DMS 273 (cell line): ENCODE measurements at regions not wholly inside any gene's neighbourhood (a gene's known extent, or its start where the extent isn't known, plus 50 kb on each side); places are given as distances from the start of the nearest gene placed in this dataset.

Source experiments
- DNase-seq: peaks from one replicate; lab custom pipeline; 2025; ENCODE audit not compliant: unreplicated experiment; lab: John Stamatoyannopoulos, UW

DNA sequence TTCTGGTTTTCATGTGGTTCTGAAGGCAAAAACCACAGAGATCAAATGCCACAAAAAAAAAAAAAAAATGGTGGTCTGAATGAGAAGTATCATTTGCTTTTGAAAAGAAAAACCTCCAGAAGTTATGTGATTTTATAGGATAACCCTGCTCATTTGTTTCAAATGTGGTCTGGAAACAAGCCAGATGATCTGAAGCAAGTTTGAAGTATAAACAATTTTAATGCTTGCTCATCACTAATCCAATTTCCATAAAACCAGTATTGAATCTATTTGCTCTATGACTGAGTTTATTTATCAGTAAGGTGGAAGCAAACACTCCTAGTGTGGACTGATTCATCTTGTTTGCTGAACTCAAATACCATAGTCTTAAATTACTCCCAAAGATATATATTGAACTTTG lies 407.3 kb upstream of the FLRT2 start:
- DNase-seq: no peak

DNA sequence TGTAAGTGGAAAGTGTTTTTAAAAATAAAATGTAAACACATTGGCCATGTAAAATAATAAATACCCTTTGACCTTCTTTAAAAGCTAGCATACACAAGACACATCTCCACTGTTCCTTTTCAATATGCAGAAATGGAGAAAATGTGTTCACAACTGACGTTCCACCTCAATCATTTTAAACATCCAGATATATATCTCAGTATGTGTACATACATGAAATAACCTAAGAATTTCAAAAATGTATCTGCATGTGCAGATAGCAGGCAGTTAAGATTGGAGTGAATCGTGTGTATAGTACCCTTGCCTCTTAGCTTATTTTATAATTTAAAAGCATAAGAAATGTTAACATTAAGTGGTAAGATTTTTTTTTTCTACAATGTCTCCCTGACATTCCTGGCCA lies 406.2 kb upstream of the FLRT2 start:
- no peak for DNase-seq

DNA sequence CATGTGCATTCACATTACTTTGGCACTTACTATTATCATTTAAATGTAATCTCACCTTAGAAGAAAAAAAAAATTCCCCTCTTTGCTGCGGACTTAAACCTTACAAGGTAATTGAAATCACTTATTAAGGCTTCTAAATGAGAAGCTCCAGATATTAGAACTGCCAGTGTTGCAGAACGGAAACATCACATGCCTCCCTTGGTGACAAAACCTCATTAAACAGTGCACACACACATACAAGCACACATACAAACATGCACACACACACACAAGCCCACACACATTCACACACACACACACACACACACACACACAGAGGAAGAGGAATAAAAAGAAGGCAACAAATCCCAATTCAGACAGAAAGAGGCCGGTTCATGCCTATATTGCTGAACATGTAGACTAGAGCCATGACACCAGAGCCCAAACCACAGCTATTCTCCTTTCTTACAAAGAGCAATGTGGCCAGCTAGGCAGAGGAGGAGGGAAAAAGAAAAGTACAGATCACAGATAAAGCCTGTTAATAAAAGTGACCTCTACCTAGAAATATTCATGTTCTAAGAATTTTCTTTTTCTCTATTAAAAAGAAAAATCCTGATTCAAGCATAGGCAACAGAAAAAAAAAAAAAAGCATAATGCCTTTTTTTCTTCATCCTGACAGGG lies 405.2 kb upstream of the FLRT2 start:
- no peak for DNase-seq

DNA sequence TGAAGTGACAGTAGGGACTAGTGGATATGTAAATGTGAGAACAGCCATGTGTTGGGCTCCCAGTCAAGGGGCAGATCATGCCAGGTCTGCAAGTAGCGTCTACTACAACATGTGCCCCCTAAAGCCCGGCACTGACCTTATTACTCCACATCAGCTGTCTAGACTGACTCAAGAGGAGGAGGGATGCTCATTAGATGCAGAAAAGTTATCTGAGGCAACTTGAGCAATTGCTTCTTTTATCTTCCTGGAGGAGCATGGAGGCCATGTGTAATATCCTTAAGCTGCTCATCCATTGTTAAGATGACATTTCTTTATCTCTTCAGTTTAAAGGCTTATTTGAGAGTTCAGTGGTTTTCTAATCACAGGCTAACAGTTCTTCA lies 404.7 kb upstream of the FLRT2 start:
- DNase-seq: no peak

DNA sequence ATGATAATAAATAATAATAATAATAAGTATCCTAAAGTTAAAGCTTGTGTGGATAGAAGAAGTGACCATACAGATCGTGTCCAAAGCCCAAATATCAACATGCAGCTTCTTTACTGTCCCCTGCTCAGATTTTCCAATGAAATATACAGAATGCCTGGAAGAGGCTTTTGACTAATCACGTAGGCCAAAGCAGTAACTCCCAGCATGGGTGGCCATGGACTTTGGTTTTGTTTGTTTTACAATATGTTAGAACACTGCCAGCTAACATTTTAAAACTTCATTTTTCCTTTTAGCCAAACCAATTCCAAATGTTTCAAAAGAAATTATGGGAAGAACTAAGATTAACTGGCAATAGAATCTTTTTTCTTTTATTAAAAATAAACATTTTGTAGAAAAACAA lies 400.0 kb upstream of the FLRT2 start:
- no peak for DNase-seq

DNA sequence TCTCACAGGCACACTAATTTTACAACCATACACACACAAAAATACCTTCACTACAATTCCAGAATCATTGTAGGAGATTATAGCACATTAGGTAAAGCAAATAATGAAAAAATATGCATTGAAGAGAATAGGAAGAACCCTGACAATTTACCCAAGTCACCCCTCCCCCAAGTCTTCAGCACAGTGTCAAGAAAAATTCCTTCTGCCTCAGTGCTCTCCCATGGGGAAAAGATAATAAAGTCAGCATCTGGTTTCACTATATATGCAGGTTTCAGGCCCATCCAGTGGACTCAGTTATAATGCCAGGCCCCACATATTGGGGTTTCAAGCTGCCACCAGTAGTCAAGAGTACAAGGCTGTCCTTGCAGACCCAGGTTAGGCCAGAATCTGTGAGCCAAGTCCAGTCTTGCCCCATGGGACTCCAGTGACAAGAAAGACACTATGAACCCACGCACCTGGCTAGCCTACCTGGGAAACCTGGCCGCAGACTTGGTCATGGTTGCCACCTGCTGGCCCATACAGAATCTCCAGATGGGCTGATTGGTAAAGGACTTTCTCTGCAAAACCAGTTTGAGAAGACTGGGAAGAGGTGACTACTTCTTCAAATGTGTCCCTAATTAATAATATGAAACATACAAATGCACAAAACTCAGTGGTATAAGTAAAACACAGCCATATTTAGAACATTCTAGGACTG lies 398.6 kb upstream of the FLRT2 start:
- DNase-seq: peak; percentile 6

DNA sequence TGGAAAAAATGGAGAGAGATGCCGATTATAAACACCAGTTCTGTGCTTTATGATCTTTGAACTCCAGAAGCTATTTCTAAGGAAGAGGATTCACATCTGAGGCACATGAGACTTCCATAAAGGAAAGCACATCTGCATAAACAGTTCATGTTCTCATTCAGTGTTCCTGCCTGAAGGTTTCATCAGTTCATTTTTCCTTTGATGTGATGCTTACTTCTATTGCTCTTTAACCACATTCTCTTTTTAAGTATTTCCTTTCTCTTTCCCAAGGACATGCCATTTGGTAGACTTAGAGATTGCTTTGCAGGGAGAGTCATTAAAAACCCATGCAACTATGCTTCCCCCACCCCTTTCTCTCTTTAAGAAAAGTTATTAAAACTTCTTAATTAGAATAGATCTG lies 387.0 kb upstream of the FLRT2 start:
- no peak for DNase-seq

DNA sequence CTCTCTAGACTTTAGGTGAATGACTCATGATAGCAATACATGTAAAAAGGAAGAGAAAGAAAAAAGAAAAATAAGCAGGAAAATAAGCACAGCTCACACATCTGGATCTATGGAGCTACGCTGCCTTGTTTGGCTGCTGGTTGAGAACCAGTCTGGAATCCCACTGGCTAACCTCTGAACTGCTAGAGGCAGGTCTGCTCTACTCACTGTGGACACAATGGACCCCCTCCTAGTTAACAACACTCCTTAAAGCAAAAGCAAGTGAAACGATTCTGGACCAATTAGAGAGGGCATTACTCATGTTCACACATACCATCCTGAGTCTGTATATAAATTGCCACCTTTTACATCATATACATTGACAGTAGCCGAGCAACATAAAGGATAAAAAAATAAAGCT lies 383.2 kb upstream of the FLRT2 start:
- DNase-seq: no peak

DNA sequence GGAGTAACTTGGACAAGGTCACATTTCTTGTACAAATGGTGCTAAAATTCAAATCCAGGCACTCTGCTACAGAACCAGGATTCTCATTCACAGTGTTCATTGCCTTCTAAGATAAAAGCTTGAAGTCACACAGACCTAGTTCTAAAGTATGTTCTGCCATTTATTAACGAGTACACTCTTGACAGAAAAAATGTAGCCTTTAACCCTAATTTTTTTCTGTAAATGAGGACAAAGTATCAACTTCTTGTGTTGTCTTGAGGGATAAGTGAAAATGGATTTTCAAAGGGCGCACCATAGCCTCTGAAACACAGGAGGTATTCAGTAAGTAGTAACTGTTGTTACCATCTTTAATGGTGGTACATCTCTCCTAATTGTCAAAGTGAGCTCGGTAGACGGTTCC lies 379.8 kb upstream of the FLRT2 start:
- DNase-seq: no peak

DNA sequence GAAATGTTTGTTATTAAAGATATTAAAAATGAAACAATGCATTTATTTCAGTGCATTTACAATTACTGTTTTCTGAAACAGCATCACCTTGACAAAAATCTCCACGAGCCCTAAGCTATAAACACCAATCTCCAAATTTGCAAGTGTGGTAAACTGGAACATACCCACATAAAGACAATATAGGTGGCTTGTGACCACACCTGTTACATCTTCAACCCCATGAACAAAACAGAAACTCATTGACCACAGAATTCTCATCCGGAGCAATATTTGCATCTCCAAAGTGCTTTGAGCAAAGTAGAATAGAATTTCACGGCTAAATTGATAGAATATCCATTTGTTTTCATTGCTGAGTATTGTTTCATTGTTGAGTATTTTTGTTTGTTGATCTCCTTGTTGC lies 375.2 kb upstream of the FLRT2 start:
- DNase-seq: no peak

DNA sequence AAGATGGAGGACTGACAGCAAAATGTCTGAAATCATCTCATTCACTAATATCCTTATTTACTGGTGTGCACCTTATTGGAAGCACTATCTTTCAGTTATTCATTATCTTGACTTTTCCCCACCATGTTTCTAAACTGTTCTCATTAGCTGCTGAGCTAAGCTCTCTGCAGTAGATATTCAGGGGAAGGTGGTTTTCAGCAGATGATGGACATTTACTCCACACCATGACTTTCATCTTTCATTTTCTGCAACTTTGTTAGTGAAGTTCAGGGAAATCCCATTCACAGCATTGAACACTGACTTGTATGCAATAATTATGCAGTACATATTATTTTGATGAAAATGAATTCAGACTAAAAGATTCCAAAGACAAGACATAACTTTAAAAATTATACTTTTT lies 373.6 kb upstream of the FLRT2 start:
- DNase-seq: no peak

DNA sequence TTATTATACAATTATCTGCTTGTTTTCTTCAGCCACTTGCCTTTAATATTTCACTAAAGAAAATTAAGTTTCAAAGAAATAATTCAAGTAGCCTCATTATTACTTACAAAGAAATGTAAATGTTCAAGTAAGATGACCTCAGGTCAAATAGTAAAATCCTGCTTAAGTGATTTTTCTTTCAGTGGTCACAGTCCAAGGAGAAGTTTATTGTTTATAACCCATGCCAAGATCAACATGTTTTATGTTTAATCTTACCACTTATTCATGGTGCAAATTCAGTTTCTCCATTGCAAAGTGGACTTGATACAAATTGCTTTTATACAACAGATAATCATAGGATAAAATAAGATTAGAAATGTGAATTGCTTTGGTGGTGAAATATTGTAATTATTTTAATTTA lies 370.2 kb upstream of the FLRT2 start:
- DNase-seq: no peak

DNA sequence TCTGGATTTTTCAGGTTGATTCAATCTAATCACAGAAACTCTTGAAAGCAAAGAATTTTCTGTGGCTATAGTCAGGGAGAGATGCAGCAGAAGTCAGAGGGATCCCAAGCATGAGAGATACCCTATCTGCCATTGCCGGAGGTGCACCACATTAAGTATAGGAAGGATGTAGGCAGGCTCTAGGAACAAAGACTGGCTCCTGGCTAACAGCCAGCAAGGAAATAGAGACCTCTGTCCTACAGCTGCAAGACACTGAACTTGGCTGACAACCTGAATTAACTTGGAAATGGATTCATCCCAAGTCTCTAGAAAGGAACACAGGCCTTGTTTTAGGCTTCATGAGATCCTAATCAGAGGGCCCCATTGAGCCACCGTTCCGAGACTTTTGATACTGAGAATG lies 364.9 kb upstream of the FLRT2 start:
- peak; percentile 1 for DNase-seq

DNA sequence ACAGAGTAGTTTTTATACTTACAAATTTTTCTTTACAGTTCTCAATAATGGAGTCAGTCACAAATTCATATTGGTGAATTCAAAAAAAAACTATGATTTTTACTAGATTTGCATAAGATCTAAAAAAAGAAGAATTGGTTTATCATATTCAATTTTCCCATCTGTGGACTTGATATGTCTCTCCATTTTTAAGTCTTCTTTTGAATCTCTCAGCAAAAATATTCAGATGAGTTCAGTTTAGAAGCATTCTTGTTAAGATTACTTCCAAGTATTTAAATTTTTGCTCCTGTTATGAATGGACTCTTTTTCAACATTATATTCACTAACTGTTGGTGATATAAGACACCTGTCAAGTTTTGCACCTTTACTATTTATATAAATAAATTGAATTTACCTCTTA lies 360.6 kb upstream of the FLRT2 start:
- no peak for DNase-seq

DNA sequence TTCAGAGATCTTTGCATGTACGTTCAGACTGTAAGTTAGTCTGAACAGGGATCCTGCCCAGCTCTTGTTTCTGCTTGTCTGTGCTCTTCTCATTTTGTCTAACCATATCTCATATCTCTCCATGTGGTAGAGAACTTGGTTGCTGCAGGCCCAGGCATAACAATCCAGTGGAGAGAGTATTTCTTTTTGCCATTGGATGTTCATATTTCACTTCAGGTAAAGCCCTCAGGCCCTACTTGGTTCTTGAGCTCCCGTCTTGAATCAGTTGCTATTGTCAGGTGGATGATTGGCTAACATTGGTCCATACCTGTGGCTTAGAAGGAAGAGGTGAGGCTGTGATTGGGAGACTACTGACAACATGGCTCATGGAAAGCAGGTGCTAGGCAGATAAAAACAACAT lies 357.7 kb upstream of the FLRT2 start:
- no peak for DNase-seq

DNA sequence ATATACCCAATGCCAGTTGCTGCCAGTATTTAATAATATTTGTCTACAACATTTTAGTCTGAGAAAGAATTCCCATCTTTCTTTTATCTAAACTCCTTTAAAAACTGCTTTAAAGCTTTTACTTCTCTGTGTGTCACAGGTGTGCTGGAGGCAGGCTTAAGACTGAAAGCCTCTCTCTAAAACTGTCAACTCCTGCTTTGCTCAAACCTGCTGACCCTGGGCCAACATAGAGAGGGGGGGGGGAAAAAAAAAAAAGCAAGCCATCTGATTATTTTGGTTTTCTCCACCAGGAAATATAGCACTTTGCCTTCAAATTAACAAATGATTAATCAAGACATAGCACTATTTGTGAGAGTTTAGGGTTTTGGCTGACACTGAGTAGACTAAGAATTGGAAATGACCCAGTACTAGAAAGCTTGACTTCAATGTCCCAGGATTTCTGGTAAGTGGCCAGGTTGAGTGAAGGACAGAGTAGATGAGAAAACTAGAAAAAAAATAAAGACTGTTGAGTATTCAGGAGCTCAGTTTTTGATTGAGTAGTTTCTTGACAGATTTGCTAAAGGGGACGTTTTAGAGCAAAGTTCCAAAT lies 357.0 kb upstream of the FLRT2 start:
- no peak for DNase-seq

DNA sequence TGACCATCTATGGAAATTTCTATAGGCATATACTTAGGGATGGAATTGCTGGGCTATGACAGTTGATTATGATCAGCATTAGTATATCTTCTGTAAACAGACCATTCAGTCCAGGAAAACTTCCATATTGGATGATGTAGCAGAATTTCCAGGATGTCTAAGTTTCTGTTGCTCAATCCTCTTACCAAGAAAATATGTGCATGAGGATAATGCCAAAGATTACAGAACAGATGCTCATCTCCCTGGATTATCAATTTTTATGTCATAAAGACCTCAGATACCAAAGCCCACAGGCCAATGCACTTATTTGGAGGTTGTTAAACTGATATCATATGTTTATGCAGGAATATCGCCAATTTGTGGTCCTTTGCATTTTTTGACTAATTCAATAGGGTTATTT lies 354.4 kb upstream of the FLRT2 start:
- DNase-seq: no peak

DNA sequence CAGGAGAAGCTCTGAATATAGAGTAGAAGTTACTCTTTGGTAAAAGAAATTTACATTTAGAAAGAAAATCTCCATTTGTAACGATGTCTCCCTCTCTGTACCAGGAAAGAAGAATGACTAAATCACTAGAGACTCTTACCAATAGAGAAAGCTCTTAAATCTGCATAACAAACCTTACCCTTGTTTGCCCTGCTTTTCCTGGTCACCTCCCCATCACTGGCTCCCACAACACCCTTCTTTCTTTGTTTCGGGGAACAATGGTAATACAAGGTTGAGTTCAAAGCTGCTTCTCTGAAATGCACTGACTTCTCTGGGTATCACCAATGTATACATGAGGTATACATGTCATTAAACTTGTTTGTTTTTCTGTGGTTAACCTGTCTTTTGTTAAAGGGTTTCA lies 351.1 kb upstream of the FLRT2 start:
- DNase-seq: no peak

DNA sequence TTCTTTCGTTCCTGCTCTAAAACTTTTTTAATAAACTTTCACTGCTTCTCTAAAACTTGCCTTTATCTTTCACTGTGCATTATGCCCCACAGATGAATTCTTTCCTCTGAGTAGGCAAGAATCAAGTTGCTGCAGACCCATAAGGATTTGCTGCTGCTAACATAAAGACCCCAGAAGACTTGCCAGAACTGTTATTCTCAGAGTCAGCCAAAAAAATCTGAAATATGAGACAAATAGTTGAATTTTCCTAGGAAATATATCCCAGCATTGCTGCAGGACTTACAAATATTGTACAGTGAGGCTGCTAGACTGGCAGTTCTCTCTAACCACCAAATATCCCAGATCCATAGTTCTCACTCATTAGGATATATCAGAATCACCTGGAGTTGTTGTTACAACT lies 349.1 kb upstream of the FLRT2 start:
- DNase-seq: no peak

DNA sequence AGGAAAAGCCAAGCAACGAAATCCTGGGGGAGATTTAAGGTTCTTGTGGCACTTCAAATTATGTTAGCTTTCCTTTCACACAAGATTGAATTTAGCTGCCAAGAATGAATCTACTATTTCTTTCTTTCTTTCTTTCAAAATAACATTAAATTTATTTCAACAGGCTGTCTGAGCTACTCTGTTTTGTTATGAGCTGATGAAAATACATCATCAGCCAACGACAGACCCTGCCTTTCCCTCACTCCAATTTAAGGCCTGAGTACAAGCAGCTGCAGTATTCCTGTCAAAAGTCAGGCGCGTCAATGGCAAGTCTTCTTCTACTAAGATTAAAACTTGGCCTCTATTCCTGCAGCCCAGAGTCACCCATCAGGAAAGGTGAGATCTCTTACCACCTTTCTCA lies 347.7 kb upstream of the FLRT2 start:
- DNase-seq: no peak

DNA sequence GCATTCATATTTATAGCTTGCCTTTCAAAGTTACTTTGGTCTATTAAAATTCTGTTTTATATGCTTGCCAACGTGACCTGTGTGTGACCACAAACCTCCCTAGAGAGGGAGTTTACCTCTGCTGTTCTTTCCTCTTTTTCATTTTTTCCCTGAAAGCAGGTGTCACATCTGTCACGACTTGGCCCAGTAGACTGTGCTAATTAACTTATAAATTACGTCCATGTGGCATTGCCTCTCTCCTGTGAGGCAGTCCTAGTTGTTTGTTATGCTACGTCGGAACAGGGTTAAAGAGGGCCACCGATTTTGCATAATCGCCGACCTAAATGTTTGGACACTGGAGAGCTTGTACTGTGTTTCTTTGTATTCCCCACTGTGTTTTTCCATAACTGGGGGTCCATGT lies 343.9 kb upstream of the FLRT2 start:
- no peak for DNase-seq

DNA sequence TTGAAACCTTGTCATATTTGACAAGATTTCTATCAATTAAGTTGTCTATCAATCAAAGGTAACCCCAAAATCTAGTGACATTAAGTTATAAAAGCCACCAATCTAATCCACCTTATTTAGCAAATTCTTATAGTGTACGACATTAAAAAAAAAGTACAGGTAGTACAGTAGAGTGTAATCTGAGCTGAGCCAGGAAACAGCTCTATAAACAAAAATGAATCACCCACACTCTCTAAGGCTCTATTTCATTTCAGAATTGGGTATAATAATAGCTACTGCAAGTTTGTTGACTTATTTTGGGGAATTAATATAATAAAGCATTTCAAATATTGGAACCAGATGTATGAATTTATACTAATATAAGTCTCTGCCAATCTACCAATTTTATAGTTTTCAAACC lies 342.4 kb upstream of the FLRT2 start:
- no peak for DNase-seq

DNA sequence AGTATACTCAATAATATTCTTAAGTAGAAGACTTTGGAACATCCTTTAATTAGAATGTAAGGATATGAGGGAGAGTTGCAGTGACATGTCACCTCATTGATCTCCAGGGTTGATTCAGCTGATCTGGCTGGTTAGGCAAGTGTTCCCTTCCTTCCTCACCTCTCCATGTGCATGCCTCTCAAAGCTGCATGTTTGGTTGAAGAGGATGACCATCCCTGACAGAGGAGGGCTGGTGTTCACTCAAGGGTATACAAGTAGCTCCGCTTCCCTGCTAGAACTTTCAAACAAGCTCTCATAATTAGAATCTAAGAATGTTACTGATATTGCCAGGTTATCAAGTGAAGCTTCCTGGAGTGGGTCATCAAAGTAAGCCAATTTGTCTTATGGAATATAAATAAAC lies 341.1 kb upstream of the FLRT2 start:
- DNase-seq: no peak
